Astrocyte of the spinal cord (primary cell): ENCODE measurements at regions not wholly inside any gene's neighbourhood (a gene's known extent, or its start where the extent isn't known, plus 50 kb on each side); places are given as distances from the start of the nearest gene placed in this dataset.

ENCODE experiments used
- DNase-seq: peaks from one replicate; pipeline ENCODE4 v3.0.0; 2011; ENCODE audit warnings: low read depth, low spot score
- H3K4me3 ChIP-seq: 2 replicates; pipeline ENCODE4 v1.5.1; 2011; ENCODE audit warnings: low read depth, mild to moderate bottlenecking, low read length, moderate library complexity
- in situ Hi-C: cut with HindIII; loops from 2 replicates; pipeline ENCODE4 v1.10.0; 2017; ENCODE audit warnings: low sequenced_read_pairs
- TF ChIP-seq, protein P1 (sequence below): IDR thresholded peaks from 2 replicates; pipeline ENCODE4 v1.5.1; 2012; ENCODE audit warnings: low read depth, mild to moderate bottlenecking, low read length, inconsistent platforms

DNA sequence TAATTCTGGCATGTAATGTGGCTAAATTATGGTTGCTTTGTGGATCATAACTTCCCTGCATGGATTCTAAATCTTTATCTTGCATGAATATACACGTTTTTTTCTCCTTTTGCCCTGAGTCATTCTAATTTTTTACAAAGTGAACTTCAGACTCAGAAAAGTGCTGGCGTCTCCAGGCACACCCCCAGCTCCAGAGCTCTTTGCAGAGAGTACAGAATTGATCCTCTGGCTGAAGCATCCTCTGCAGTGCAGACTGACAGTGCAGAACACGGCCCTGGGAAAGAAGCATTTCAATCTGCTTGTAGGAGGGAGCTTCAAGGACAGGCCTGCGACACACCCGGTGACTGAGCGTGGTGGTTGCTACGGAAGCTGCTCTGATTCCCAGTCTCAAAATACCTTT, 228.1 kb downstream of the FGF9 start:
- no peak for DNase-seq
- TF ChIP-seq, protein P1, sequence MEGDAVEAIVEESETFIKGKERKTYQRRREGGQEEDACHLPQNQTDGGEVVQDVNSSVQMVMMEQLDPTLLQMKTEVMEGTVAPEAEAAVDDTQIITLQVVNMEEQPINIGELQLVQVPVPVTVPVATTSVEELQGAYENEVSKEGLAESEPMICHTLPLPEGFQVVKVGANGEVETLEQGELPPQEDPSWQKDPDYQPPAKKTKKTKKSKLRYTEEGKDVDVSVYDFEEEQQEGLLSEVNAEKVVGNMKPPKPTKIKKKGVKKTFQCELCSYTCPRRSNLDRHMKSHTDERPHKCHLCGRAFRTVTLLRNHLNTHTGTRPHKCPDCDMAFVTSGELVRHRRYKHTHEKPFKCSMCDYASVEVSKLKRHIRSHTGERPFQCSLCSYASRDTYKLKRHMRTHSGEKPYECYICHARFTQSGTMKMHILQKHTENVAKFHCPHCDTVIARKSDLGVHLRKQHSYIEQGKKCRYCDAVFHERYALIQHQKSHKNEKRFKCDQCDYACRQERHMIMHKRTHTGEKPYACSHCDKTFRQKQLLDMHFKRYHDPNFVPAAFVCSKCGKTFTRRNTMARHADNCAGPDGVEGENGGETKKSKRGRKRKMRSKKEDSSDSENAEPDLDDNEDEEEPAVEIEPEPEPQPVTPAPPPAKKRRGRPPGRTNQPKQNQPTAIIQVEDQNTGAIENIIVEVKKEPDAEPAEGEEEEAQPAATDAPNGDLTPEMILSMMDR = no peak
- H3K4me3 ChIP-seq = no peak overlapping the region
- in situ Hi-C loops = no loop called here

- in situ Hi-C loops = no loop called here
- TF ChIP-seq, protein P1 = no peak
- no peak for DNase-seq
Measured at GRCh38 chr13:21901336-21901735, 230.5 kb downstream of the FGF9 start.

DNA sequence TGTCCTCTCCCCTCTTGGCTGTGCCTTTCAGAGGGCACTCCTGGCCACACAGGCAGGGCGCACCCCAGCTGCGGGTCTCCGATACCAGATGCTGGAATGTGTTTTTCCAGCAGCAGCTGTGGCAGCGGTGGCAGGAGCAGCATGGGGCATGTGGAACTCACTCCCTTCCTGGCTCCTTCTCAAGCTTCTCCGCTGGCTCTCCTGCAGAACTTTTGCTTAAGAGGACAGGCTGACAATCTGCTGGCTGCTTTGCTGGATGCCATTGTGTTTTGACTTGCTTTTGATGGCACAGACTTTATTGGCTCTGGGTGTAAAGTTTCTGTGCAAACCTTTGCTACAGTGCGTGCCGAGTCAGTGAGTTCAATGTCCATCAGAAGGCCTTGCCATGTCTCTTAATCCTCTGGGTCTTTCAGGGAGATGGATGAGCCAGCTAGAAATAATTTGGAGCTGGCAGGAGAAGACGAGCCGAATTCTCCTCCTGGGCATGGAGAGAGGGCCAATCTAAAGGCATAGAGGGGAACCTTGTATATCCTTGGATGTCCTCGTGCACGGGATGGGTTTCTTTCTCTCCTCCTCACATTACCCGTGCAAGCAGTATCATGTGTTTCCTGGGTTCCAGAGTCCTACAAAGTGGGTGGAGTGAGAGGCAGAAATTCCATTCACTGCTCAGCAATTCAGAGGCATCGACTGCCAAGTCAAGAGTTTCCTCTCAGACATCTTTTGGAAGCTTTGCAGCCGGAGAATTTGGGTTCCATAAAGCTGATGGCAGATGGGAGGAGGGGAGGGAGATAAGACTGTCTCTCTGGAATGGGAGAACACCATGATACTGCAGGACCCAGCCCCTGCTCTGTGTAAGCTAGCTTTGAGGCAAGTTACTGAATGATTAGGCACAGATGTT, 231.2 kb downstream of the FGF9 start:
- TF ChIP-seq, protein P1 = no peak
- H3K4me3 ChIP-seq = no peak overlapping the region
- in situ Hi-C loops = no loop called here
- DNase-seq = no peak

More at GRCh38 chr13:21901336-21901735, 230.5 kb downstream of the FGF9 start:
- no peak overlapping the region for H3K4me3 ChIP-seq

DNA sequence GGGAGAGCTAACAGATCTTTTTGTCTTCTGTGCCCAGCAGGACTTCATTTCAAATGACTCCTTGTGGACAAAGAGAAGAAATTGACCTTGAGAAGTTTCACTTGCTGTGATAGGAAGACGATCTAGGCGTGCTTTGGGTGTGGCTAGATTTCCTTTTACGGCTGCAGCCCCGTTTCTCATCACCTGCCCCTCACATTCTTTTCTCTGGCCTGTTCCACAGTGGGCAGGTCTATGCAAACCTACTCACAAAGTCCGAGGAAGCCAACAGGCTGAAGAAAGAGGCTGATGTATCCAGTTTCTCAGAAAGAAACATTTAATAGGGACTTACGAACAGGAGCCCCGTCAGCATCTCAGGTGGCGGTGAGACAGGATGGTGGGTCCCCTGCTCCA, 231.8 kb downstream of the FGF9 start:
- TF ChIP-seq, protein P1 = no peak
- no peak for DNase-seq
- in situ Hi-C loops = no loop called here
- no peak overlapping the region for H3K4me3 ChIP-seq

DNA sequence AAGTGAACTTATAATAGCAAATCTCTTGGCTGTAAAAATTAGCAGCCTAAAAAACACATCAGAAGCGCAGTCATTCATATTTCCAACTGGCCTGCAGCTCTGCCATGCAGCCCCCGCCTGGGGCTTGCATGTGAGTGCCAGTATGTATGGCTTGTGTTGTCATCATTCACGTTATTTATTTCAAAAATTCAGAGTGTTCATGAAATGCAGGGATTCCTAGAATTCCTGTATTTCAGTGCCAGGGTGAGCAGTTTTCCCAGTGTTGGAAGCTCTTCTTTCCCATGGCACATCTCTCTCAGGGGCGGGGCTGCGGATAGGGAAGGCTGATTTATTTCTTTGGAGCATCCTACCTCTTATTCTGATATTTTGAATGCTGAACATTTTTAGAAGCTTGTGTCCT, 234.6 kb downstream of the FGF9 start:
- TF ChIP-seq, protein P1 = no peak

DNA sequence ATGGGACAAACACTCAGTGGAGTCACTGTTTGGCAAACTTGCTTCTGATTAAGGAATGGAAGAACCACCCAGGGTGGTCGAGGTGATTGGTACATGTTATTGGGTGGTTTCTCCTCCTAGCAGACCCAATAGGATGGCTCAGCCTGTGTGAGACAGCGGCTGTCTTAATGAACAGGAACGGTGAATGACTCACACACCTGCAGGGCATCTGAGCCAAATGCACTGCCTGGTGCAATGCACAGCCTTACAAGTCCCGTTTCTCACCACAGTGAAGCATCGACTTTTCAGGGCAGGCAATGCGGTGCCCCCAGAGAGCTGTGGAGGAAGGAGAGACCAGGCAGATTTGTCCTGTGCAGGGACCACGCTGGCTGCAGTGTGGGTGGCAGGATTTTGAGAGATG, 238.5 kb downstream of the FGF9 start:
- in situ Hi-C loops = no loop called here
- DNase-seq = no peak
- H3K4me3 ChIP-seq = no peak overlapping the region
- TF ChIP-seq, protein P1 = no peak

More for the DNA sequence above, 234.6 kb downstream of the FGF9 start:
- DNase-seq = no peak
- H3K4me3 ChIP-seq = no peak overlapping the region
- in situ Hi-C loops = no loop called here
